Esophagus squamous epithelium (tissue), 5 donors: ENCODE measurements at regions not wholly inside any gene's neighbourhood (a gene's known extent, or its start where the extent isn't known, plus 50 kb on each side); places are given as distances from the start of the nearest gene placed in this dataset.

Source experiments
- DNase-seq: peaks from one replicate; lab custom pipeline; 2025; lab: John Stamatoyannopoulos, UW
- H3K27ac ChIP-seq, 4 donors: fragments of 200-600 bp; sonication (generic); one replicate each; pipeline ENCODE4 v1.5.1; 2016 to 2019; ENCODE audit warnings: mild to moderate bottlenecking in 1 of 4
- H3K27me3 ChIP-seq, 4 donors: fragments of 200-600 bp; sonication (generic); 1 replicate in 3 of 4; 2 replicates in 1 of 4; pipeline versions ENCODE4 v1.5.1 to v1.6.0; 2017 to 2021; ENCODE audit warnings: antibody characterized with exemption in 1 of 4
- H3K36me3 ChIP-seq, 3 donors: fragments of 200-600 bp; sonication (generic); one replicate each; pipeline ENCODE4 v1.5.1; 2016 to 2019
- H3K4me1 ChIP-seq, 3 donors: fragments of 200-600 bp; sonication (generic); one replicate each; pipeline ENCODE4 v1.5.1; 2017 to 2019
- H3K4me3 ChIP-seq, 4 donors: fragments of 200-600 bp; sonication (generic); 1 replicate in 3 of 4; 2 replicates in 1 of 4; pipeline ENCODE4 v1.5.1; 2016 to 2019; ENCODE audit warnings: mild to moderate bottlenecking in 2 of 4, moderate library complexity in 1 of 4
- H3K9me3 ChIP-seq, 3 donors: fragments of 200-600 bp; sonication (generic); one replicate each; pipeline ENCODE4 v1.5.1; 2016 to 2019
- POLR2A ChIP-seq, 4 donors: fragments of 450-650 bp; IDR thresholded peaks; one replicate each; pipeline ENCODE4 v1.6.1; 2017; ENCODE audit warnings: antibody characterized with exemption in 4 of 4, mild to moderate bottlenecking in 4 of 4, moderate library complexity in 3 of 4
- WGBS, 2 donors: methylation state at CpG; one replicate each; pipeline ENCODE4 v1.1.5; 2018; 5-methylcytosine and 5-hydroxymethylcytosine counted together
- intact Hi-C: fragments of 100-400 bp; cut with DNase I; formaldehyde crosslinking; loops from one replicate; pipeline ENCODE4 v1.15.0; 2022
- TF ChIP-seq, protein P1 (sequence below), 6 experiments: fragments of 450-650 bp in 4 of 6; fragments of 200-600 bp in 2 of 6; sonication (generic) in 2 of 6; IDR thresholded peaks; one replicate each; pipeline ENCODE4 v1.5.1; 2016 to 2019; ENCODE audit warnings: antibody characterized with exemption in 6 of 6, mild to moderate bottlenecking in 4 of 6, moderate library complexity in 4 of 6
- donor health status: DM: yes; HTN: yes; CAD: no.

DNA sequence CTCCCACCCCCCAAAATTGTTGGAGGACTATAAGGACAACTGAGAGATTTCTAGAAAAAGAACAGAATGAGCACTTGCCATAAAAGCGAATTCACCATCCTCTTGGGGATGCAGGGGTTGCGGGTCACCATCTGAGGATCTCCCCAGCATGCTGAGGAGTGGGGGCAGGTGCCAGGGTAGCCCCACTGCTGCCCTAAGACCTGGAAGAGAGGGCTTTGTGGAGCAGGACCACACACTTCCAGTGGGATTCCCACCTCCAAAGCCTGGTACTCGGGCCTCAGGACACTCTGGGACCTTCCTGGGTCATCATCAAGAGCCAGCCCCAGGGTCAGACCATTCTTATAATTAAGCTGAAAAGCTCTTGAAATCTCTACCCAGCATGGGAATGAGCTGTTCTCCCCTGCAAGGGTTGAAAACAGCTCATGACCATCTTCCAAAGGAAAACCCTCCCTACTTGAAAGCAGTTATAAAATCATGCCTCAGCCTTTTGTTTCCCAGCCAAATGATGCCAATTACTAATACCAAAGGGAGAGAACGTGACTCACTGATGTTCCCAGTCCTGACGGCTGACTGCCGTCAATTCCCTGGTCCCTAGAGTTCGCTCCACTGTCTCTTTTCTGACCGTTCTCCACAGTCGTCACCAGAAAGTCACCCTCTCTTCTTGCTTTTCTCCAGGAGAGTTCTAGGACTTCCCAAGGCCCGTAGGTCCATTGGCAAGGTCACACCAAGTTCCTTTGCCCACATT, 76.8 kb upstream of the CREB3L1 start:
- H3K9me3 ChIP-seq, result no peaks in the 10 kb centered on the region
- intact Hi-C loops, result no loop called here
- no peaks in the 10 kb centered on the region for H3K4me1 ChIP-seq
- DNase-seq, result no peak
- H3K4me3 ChIP-seq, result no peak overlapping the region
- H3K27ac ChIP-seq, result no peak overlapping the region
- TF ChIP-seq, protein P1, sequence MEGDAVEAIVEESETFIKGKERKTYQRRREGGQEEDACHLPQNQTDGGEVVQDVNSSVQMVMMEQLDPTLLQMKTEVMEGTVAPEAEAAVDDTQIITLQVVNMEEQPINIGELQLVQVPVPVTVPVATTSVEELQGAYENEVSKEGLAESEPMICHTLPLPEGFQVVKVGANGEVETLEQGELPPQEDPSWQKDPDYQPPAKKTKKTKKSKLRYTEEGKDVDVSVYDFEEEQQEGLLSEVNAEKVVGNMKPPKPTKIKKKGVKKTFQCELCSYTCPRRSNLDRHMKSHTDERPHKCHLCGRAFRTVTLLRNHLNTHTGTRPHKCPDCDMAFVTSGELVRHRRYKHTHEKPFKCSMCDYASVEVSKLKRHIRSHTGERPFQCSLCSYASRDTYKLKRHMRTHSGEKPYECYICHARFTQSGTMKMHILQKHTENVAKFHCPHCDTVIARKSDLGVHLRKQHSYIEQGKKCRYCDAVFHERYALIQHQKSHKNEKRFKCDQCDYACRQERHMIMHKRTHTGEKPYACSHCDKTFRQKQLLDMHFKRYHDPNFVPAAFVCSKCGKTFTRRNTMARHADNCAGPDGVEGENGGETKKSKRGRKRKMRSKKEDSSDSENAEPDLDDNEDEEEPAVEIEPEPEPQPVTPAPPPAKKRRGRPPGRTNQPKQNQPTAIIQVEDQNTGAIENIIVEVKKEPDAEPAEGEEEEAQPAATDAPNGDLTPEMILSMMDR (IDR thresholded peaks at IDR 0.05), result no peak
- no peak for TF ChIP-seq POLR2A (IDR thresholded peaks at IDR 0.05)
- WGBS, 2 donors, result 46 to 74% methylated on average over 9 to 10 of the region's 10 CpGs
- peaks cover 0 to 37% (median 0%) of the 10 kb centered on the region in 4 donors for H3K27me3 ChIP-seq
- H3K36me3 ChIP-seq, result no peaks in the 10 kb centered on the region

- Histone ChIP-seq H3K27me3 (peaks cover 0 to 37% (median 0%) of the 10 kb centered on the region in 4 donors), H3K27ac (no peak overlapping the region), H3K9me3 (no peaks in the 10 kb centered on the region), H3K4me3 (no peak overlapping the region), H3K36me3 (no peaks in the 10 kb centered on the region), H3K4me1 (no peaks in the 10 kb centered on the region)
- no peak for DNase-seq
- no peak for TF ChIP-seq POLR2A (IDR thresholded peaks at IDR 0.05)
- 63 to 69% methylated on average over 8 of the region's 8 CpGs for WGBS, 2 donors
- intact Hi-C loops, result no loop called here
Observed at GRCh38 chr11:46198245-46199240, 77.3 kb upstream of the PHF21A start.

GRCh38 chr11:46197421-46197820, 76.2 kb upstream of the PHF21A start:
- WGBS, 2 donors, result 29 to 50% methylated on average over 1 of the region's 3 CpGs
- H3K4me1 ChIP-seq, result no peaks in the 10 kb centered on the region
- peaks cover 0 to 32% (median 0%) of the 10 kb centered on the region in 4 donors for H3K27me3 ChIP-seq
- no peak overlapping the region for H3K4me3 ChIP-seq
- intact Hi-C loops, result no loop called here
- H3K27ac ChIP-seq, result no peak overlapping the region
- DNase-seq, result no peak
- H3K9me3 ChIP-seq, result no peaks in the 10 kb centered on the region
- TF ChIP-seq POLR2A (IDR thresholded peaks at IDR 0.05), result no peak
- TF ChIP-seq, protein P1 (IDR thresholded peaks at IDR 0.05), result no peak
- no peaks in the 10 kb centered on the region for H3K36me3 ChIP-seq

DNA sequence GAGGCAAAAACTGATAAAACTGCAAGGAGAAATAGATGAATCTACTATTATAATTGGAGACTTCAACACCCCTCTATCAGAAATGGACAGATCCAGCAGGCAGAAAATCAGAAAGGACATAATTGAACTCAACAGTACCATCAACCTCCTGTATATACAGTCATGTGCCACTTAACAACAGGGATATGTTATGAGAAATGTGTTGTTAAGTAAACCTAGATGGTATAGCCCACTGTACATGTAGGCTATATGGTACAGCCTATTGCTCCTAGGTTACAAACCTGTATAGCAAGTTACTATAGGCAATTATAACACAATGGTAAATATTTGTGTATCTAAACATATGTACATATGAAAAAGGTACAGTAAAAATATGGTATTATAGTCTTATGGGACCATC, 66.8 kb upstream of the PHF21A start:
- no peak for TF ChIP-seq POLR2A (IDR thresholded peaks at IDR 0.05)
- TF ChIP-seq, protein P1 (IDR thresholded peaks at IDR 0.05), result no peak
- H3K27ac ChIP-seq, result no peak overlapping the region
- intact Hi-C loops, result no loop called here
- H3K36me3 ChIP-seq, result no peaks in the 10 kb centered on the region
- no peaks in the 10 kb centered on the region for H3K4me1 ChIP-seq
- H3K27me3 ChIP-seq, result peaks cover 0 to 28% (median 0%) of the 10 kb centered on the region in 4 donors
- H3K9me3 ChIP-seq, result peaks cover 0 to 3% (median 0%) of the 10 kb centered on the region in 3 donors
- H3K4me3 ChIP-seq, result no peak overlapping the region
- DNase-seq, result no peak

DNA sequence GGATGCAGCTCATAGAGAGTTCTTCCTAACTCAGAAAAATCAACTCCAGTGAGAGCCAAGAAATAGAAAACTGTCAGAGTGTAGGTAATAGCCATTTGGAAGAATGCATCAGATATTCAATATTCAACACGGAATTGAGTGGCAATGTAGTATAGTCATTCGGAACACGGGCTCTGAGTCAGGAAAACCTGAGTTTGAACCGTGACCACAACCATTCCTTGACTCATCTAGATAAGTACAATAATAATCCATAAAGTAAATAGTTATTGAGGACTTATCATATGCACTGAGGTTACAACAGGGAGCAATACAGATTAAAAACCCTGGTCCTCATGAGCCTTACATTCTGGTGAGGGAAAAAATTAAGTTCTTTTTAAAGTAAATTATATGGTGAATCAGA, 62.6 kb upstream of the PHF21A start:
- WGBS, 2 donors, result 39 to 50% methylated on average over 4 of the region's 4 CpGs
- DNase-seq, result no peak
- TF ChIP-seq, protein P1 (IDR thresholded peaks at IDR 0.05), result no peak
- TF ChIP-seq POLR2A (IDR thresholded peaks at IDR 0.05), result no peak
- Histone ChIP-seq H3K4me1 (no peaks in the 10 kb centered on the region), H3K4me3 (no peak overlapping the region), H3K9me3 (no peaks in the 10 kb centered on the region), H3K27ac (no peak overlapping the region), H3K27me3 (peaks cover 0 to 40% (median 0%) of the 10 kb centered on the region in 4 donors), H3K36me3 (no peaks in the 10 kb centered on the region)
- intact Hi-C loops, result no loop called here
